Stomach (tissue), 4 donors: ENCODE measurements at regions not wholly inside any gene's neighbourhood (a gene's known extent, or its start where the extent isn't known, plus 50 kb on each side); places are given as distances from the start of the nearest gene placed in this dataset.

ENCODE experiments used
- POLR2A ChIP-seq, 4 donors: fragments of 450-650 bp; IDR thresholded peaks; one replicate each; pipeline ENCODE4 v1.6.1; 2016; ENCODE audit warnings: antibody characterized with exemption in 4 of 4, control low read depth in 2 of 4, mild to moderate bottlenecking in 1 of 4, moderate library complexity in 1 of 4
- TF ChIP-seq, protein P1 (sequence below), 7 experiments: fragments of 450-650 bp in 4 of 7; fragments of 200-600 bp in 3 of 7; sonication (generic) in 3 of 7; IDR thresholded peaks; one replicate each; pipeline ENCODE4 v1.5.1; 2016 to 2019; ENCODE audit warnings: antibody characterized with exemption in 7 of 7, control low read depth in 2 of 7, mild to moderate bottlenecking in 1 of 7

- TF ChIP-seq, protein P1, sequence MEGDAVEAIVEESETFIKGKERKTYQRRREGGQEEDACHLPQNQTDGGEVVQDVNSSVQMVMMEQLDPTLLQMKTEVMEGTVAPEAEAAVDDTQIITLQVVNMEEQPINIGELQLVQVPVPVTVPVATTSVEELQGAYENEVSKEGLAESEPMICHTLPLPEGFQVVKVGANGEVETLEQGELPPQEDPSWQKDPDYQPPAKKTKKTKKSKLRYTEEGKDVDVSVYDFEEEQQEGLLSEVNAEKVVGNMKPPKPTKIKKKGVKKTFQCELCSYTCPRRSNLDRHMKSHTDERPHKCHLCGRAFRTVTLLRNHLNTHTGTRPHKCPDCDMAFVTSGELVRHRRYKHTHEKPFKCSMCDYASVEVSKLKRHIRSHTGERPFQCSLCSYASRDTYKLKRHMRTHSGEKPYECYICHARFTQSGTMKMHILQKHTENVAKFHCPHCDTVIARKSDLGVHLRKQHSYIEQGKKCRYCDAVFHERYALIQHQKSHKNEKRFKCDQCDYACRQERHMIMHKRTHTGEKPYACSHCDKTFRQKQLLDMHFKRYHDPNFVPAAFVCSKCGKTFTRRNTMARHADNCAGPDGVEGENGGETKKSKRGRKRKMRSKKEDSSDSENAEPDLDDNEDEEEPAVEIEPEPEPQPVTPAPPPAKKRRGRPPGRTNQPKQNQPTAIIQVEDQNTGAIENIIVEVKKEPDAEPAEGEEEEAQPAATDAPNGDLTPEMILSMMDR (IDR thresholded peaks at IDR 0.05), result no peak
- TF ChIP-seq POLR2A (IDR thresholded peaks at IDR 0.05), result no peak
These were observed 489.3 kb downstream of the PIK3C3 start for GRCh38 chr18:42444349-42444748.
